GM12872 (cell line): ENCODE measurements at regions not wholly inside any gene's neighbourhood (a gene's known extent, or its start where the extent isn't known, plus 50 kb on each side); places are given as distances from the start of the nearest gene placed in this dataset.

Experiments
- CTCF ChIP-seq: IDR thresholded peaks from 3 replicates; pipeline ENCODE4 v1.5.1; 2011; ENCODE audit warnings: low read depth, mild to moderate bottlenecking, low read length, moderate library complexity; ENCODE audit not compliant: insufficient read depth

DNA sequence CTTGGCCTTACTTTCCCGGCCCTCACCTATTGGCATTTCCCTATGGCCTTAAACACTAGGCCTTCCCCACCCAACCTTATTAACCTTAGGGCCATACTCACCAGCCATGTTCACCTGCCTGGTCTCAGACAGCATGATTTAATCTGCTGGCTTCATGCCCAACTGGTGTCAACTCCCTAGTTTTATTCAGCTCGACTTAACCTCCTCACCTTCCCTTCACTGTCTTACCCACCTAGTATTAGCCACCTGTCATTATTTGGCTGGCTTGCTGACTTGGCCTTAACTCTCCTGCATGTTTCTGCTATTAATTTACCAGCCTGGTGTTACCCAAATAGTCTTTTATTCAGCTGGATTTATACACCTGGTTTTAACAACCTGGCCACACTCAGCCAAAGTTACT, 136.0 kb upstream of the ZSWIM2 start:
- no peak for TF ChIP-seq CTCF

DNA sequence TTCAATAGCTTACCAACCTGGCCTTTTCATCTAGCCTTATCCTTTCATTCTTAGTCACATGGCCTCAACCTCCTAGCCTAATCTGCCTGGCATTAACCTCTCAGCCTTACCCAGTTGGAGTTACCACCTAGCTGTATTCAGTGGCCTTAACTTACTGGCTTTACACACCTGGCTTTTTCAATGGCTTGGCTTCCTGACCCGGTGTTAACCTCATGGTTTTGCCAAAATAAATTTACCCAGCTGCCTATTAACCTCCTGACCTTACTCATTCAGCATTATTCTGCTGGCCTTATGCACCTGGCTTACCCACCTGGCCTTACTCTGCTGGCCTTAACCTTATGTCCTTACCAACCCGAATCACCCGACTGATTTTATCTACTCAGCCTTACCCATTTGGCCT, 135.5 kb upstream of the ZSWIM2 start:
- no peak for TF ChIP-seq CTCF

DNA sequence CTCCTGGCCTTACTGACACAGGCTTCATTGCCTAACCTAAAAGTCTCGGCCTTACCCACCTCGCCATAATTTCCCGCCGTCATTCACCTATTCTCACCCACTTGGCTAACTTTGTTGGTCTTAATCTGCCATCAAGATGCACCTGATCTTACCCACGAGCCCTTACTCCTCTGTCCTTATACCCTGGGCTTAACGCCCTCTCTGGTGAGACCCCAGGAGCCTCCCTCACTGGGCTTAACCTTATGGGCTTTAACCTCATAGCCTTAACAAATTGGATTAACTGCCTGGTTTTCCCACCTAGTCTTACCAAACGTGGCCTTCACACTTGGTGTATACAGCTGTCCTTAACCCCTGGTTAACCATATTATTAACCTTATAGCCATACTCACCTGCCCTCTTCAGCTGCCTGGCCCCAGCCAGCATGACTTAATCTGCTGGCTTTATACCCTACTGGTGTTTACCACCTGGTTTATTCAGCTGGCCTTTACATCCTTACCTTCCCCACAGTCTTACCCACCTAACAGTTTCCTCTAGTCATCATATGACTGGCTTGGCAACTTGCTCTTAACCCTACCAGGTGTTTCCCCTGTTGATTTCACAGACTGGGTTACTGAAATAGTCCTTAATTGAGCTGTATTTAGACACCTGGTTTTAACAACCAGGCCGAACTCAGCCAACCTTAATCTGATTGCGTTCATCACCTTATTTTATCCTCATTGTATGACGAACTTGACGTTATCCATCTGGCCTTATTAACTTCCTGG, 132.0 kb upstream of the ZSWIM2 start:
- no peak for TF ChIP-seq CTCF

DNA sequence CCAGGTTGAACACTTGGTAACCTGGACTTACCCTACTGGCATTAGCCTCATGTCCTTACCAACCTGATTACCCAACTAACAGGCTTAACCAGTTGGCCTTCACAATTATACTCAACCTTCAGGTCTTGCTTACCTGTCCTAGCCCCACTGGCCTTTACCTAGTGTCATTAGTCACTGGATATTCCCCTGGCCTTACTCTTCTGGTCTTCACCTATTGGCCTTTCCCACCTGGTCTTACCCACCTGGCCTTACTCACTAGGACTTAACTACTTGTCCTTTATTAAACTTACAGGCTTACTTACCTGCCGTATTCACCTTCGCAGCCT, 131.1 kb upstream of the ZSWIM2 start:
- TF ChIP-seq CTCF: no peak

- no peak for TF ChIP-seq CTCF
Measured at GRCh38 chr2:186979439-186980116, 130.6 kb upstream of the ZSWIM2 start.

- no peak for TF ChIP-seq CTCF
Measured at GRCh38 chr2:186977433-186978045, 128.6 kb upstream of the ZSWIM2 start.

DNA sequence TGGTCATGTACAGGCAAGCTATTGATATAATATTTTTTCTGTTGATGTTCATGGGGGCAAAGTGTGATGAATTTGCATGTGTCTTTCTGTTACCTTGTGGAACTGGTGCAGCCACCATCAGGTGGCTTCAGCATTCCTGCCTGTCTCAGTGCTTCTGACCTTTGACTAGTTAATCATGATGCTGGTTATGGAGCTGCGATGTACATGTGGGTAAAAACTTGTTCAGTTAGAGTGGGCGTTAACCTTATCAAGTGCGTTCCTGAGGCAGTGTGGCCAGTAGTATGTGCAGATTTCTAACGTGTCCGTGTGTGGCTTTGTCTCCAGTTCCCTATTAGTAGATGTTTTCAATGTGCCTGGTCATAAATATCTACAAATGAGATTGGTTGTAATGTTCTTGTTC, 127.4 kb upstream of the ZSWIM2 start:
- TF ChIP-seq CTCF: no peak
